RPMI7951 (cell line): ENCODE measurements at regions not wholly inside any gene's neighbourhood (a gene's known extent, or its start where the extent isn't known, plus 50 kb on each side); places are given as distances from the start of the nearest gene placed in this dataset.

Experiments
- DNase-seq: peaks from one replicate; pipeline ENCODE4 v3.0.0-alpha.2; 2012; ENCODE audit warnings: low read depth

DNA sequence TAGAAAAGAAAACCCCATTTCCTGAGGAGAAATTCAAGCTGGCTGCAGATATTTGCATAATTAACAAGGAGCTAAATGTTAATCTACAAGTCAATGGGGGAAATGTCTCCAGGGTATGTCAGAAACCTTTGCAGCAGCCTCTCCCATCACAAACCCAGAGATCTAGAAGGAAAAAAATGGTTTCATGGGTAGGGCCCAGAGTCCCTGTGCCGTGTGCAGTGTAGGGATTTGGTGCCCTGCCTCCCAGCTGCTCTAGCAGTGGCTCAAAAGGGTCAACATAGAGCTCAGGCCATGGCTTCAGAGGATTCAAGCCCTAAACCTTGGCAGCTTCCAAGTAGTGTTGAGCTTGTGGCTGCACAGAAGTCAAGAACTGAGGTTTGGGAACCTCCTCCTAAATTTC lies 290.2 kb upstream of the TMEFF2 start:
- DNase-seq = no peak

DNA sequence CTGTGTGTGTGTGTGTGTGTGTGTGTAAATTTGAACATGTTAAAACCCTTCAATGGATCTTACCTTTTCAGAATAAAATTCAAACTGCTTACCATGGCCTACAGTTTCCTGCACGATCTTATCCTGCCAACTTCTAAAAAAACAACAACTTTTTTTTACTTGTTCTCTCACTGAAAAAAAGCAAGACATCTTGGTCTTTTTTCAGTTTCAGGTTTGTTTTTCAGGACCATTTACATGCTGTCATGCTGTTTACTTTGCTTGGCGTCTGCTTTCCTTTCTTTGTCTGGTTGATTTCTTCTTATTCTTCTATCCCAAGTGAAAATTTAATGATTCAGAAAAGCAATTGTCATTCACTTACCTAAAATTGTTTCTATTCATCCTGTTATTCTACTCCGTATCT lies 286.3 kb upstream of the TMEFF2 start:
- no peak for DNase-seq

DNA sequence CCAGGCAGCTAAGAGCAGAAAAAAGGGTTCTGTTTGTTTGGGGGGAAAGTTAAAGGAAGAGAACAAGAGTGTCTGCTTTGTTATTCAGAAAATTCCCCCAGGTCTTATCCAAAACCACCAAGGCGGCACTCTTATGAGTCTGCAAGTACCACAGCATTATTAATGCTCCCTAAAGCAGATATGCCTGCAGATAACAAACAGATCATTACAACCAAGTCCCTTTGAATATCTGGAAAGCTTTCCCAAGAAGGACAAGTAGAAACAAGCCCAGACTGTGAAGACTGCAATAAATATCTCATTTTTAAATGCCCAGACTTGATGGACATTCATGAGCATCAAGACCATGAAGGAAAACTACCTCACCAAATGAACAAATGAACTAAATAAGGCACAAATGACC lies 278.6 kb upstream of the TMEFF2 start:
- no peak for DNase-seq

DNA sequence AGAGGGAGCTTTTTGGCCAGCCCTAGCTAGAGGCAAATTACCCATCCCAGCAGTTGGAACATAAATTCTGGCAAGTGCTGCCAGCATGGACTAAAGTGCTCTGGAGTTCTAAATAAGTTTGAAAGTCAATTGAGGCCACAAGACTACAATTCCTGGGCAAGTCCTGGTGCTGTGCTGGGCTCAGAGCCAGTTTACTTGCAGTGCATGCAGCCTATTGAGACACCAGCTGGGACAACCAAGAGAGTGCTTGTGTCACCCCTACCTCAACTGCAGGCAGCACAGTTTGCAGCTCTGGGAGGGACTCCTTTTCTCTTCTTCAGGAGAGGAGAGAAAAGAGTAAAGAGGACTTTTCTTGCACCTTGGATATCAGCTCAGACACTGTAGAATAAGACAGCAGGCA lies 277.2 kb upstream of the TMEFF2 start:
- no peak for DNase-seq

DNA sequence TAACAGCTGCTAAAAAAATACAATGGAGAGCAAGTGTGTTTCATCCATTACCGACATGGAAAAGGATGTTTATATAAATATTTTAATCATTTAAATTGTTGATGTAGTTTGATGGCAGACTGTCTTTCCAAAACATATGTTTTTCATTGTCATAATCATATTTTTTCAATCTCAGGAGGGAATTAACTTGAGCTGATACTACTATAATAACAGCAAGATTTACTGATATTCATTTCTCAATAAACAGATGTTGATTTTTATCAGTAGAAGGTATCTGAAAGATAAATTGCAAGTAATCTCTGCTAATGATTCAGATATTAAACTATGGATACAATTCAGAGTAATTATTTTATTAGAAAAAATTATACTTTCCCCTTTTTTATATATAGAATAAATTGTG lies 274.9 kb upstream of the TMEFF2 start:
- DNase-seq = no peak

DNA sequence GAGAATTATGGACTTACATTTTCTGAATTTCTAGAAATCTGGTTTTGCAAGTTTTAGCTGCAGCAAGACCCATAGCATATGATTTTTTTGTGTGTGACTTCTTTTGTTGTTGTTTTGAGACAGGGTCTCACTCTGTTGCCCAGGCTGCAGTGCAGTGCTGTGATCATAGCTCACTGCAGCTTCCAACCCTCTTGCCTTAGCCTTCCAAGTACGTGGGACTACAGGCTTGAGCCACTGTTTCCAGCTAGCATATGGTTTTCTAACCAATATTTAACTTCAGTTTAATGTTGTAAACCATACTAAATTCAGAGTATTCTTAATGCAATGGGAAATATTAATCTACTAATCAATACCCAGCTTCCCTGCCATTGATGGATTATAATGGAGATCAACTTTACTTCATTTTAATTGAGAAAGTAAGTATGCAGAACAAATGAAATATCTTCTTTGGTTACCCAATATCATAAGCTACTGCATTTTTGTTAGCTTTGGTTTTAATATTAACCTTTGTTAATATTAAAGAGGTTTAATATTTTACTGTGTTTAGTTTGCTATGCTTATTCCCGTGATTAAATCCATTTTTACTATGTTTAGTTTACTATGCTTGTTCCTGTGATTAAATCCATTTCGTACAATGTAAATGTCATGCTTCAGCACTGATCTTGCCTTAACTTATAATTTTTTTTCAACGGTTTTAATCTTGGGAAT lies 273.4 kb upstream of the TMEFF2 start:
- DNase-seq = no peak

DNA sequence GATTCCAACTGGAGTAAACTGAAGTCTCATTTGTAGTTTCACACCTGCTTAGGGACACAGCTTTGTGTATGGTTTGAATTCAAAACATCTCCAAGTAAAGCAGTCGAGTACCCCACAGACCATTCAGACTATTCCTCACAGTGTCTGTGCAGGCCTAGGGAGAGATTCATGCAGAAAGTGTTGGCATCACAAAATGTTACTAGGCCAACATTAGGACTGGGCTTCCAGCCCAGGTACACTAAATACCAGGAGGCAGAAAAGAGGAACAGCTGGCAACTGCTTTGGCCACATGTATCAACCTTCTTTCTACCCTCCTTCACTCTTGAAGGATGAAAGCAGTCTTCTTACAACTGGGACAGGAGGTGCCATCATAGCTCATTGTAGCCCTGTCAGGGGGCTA lies 270.4 kb upstream of the TMEFF2 start:
- no peak for DNase-seq

DNA sequence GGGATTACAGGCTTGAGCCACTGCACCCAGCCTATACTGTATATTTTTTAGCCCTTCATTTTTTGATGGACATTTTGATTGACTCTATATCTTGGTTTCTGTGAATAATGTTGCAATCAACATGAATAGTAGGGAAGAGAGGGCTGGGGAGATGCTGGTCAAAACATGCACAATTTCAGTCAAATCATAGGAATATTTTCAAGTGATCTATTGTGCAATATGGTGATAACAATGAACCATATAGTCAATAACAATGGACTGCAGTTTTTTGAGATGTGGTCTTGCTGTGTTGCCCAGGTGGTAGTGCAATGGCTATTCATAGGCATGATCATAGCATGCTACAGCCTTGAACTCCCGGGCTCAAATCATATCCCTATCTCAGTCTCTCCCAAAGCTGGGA lies 264.7 kb upstream of the TMEFF2 start:
- DNase-seq = no peak

DNA sequence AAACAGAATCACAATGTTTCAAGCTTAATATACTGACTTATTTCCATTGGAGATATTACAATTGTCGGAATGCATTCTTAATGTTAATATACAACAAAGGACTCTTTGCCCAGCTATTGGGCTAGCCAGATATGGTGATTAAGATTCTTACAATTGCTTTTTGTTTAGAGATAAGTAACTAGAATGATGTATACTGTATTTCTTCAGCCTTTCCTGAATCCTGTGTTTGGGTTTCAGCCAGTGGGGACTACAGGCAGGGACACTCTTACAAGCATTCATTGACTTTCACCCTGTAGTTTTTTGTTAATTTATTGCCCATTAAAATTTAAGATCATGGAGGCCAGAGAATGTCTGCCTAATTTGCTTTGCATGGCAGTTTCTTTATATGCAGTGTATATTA lies 254.1 kb upstream of the TMEFF2 start:
- DNase-seq = no peak

DNA sequence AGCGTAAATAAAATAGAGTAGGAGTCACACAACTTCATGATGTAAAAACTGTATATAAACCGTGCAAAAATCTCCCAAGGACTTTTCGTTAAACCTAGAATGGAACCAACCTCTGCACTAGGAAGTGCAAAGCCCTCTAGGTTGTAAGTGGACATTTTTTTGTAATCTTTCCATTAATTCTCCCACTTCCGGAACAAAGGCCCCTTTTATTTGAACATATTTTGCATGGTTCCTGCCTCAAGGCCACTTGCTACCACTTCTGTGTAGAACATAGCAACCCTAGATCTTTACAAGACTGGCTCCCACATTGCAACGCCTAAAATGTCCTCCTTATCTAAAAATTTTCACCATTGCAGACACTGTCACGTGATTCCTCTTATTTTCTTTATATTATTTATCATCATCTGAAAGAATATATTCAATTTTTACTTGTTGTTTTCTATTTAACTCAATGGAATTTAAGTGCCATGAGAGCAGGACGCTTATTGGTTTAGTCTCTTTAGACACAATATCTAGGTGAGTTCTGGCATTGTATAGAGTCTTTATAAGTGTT lies 249.6 kb upstream of the TMEFF2 start:
- DNase-seq = no peak

DNA sequence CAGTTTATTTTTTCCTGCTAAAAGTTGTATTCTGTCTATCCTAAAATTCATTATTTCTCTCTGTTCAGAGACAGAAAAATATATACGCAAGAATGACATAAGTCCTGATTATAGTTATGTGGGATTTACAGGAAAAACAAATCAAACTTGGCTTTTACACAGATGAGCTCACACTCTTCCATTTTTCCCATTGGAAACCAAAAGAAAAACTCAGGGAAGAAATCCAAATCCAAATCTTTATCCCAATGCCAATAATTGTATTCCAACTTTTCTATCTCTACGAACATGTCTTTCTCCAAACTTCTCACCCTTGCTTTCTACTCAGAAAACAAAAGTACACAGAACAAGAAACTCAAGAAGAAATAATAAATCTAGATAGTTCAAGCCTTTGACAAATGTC lies 249.1 kb upstream of the TMEFF2 start:
- no peak for DNase-seq

DNA sequence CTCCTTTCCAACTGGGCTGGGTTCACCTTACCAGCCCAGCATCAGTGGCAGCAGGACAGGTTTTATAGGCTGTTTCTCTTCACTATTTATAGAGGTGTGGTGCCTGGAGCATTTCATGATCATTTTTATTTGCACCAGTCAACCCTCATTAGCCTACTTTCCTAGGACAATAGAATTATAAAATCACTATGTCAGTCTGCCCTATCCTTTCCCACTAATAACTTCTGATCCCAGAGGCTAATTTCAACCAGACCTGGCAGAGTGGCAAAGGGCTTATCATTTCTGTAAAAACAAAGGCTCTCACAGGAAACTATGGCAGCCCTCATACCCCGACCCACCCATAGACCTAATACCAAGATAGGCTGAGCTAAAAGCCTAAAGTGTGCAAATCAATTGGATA lies 243.5 kb upstream of the TMEFF2 start:
- no peak for DNase-seq

DNA sequence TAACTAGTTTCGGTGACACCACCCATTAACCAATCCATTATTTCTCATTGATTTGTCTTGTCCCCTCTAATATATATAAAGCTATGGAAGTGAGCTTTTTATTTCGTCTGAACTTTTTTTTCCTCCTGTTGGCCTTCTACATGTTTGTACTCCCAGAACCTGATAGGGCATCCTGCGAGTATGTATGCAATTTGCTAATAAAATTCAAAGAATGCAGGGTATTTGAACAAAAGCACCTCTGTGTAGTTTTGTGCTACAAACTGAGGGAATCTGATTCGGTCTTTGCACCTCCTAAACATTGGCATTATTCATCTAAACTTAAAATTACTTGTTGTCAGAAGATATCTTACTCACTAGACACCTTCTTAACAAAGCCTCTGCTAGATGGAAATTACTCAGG lies 242.9 kb upstream of the TMEFF2 start:
- DNase-seq = no peak

DNA sequence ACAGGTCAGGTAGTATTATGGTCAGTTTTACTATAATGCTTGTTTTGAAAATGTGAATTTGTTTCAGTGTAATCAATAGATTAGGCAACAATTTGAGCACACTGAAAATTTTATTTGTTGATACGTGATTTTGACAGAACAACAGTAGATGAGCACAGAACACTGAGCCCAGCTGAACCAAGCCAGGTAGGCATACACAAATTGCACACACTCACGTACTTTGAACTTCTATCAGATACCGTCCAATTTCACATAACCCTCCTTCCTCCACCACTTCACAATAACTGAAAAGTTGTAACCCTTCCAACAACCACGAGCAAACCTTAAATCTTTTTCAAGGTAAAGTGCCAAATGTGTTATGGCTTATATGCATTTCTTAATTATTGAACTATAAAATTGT lies 229.5 kb upstream of the TMEFF2 start:
- no peak for DNase-seq

DNA sequence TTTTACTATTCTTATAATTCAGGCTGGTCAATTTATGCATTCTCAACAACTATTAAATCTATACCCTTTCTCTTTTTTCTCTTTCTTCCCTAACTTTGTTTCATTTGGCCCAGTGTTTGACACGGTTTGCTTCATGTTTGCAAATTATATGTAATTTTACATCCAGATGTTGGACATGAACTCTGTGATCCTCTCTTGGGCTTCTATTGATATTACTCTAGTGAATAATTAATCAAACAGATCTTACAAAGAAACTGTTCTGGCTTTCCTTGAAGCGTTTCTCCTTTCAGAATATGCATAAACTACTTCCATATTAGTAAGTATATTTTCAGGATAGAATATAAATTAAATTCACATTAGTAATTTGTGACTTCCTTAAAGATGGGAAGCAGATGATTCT lies 225.1 kb upstream of the TMEFF2 start:
- DNase-seq = no peak

DNA sequence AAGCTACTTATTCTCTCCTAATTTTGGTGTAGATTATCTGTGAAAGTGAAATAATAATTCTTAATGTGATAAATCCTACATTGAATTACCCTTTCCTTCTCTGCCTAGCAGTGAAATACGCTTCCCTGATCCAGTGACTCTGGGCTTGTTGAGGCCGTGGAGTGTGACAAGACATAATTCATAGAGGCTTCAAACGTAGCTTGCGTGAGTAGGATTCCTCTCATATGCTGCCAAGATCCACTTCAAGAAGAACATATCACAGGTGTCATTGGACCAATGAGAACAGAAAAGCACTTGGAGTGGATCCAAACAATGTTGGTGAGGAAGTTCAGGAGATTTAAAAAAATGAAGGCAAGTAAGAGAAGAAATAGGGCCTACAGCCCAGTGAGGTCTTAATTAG lies 221.3 kb upstream of the TMEFF2 start:
- no peak for DNase-seq

DNA sequence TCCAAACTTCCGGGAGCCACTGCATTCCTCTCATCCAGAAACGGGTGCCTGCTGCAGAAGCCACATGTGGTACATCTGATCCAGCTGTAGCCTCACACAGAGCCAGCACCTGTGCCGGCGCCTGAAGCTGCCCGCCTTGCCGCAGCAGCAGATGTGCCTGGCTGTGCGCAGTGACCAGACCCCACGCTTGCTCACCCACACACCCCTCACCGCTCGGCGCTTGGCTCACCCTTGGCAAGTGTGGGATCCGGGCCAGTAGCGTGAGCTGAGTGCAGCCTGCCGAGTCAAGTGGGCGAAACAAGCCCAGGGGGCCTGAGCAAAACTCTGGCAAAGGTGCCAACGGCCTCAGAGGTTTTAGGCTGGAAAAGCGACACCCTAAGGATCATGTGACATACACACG lies 220.1 kb upstream of the TMEFF2 start:
- no peak for DNase-seq

DNA sequence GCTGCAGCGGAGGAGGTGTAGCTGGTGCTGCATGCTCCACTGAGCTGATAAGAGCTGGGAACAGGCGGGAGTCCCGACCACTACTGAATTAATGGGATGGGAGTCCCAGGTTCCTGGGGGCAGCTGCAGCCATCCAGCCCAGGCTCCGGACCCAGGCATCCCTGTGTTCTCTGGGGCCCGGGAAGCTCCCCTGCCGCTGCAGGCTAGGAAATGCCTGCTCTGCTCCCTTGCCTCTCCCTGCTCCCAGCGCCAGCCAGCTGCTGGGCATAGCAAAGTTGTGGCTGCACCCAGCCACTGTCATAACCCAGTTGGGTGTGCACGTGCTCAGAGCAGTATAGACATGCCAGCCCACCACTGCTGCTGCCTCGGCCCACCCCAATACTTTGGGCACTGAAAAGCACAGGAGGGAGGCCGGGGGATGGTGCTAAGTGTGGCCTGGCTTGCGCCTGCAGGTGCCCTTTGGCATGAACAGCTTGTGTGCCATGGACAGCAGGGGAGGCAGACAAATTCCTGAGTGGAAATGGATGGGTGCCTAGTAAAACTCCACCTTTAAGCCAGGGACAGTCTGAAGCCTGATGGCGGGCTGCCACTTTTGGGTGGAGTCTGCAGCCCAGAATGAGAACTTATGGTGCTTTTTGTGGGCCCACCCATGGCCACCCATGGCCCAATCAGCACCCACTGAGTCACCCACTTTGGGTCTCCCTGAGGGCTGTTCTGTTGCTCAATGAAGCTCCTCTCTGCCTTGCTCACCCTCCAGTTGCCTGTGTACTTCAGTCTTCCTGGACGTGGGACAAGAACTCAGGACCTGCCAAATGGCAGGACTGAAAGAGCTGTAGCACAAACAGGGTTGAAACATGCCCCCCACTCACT lies 219.3 kb upstream of the TMEFF2 start:
- peak; percentile 7 for DNase-seq

DNA sequence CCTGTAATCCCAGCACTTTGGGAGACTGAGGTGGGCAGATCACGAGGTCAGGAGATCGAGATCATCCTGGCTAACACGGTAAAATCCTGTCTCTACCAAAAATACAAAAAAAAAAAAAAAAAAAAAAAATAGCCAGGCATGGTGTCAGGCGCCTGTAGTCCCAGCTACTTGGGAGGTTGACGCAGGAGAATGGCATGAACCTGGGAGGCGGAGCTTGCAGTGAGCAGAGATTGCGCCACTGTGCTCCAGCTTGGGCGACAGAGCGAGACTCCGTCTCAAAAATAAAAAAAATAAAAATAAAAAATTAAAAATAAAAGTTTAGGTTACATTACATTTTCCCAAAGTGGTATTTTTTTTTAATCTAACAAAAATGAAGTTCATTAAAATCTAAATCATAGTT lies 218.1 kb upstream of the TMEFF2 start:
- DNase-seq = peak; percentile 22

DNA sequence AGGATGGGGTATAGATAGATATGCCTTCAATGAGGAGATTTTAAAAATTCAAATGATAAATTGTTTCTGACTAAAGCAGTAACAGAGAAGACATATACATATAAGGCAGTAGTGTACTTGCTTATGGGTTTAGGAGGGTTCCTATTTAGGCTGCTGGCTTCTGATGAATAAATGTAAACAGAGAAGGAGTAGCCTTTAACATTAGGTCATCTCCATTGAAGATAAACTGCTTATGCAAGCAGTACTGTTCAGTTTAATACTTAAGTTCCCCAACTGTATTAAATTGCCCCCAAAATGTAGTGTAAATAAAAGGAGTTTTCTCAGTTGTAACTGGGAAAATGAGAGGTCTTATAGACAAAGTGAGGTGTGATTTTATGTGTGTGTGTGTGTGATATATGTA lies 217.7 kb upstream of the TMEFF2 start:
- DNase-seq = no peak

DNA sequence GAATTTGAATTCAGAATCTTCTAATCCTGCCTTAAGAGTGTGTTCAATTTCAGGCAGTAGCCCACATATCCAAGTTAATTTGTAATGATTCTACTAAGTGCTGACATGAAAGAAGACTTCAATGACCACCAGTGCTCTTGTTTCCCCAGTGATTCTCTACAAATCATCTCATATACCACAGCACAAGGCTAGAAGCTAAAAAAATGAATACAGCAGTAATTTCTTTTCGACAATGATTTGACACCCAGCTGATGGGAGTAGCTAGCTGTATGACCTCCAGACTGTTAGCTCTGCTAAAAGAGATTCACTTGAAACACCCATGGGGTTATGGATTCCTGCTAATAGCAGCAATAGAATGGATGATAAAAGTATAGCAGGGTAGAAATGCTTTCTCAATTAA lies 217.0 kb upstream of the TMEFF2 start:
- no peak for DNase-seq

DNA sequence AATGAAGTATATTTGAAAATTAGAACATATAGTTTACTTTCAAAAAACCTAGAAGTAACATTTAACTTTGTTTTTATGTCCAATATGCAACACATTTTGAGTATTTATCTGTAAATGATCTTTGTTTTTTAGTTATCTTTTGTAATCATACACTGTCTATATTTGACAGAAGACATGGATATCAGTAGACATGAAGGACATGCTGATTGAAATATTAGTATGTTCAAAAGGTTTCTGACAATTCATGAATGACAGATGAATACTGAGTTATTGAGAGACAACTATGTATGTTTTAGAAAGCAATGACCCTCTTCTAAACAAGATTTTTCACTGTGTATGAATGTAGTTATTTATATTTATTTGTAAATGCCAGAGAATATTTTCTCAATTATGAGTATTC lies 215.6 kb upstream of the TMEFF2 start:
- no peak for DNase-seq

DNA sequence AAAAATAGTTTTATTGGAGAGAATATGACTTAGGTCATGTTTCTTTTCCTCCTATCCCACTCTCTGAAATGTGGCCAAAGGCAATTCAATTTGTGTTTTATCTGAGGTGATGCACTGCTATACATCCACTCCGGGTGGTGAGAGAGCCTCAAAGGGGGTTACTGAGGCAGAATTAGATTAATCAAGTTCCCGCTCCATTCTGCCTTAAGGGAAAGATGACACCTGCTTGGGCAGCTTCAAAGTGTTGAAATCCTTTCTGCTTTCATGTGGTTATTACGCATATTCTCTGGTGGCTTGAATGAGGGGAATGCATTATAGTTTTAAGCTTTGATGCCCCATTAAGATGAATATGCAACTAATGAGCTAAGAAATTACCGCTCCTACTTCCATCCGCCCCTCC lies 213.0 kb upstream of the TMEFF2 start:
- no peak for DNase-seq
